ENCODE measurements at regions not wholly inside any gene's neighbourhood (a gene's known extent, or its start where the extent isn't known, plus 50 kb on each side); places are given as distances from the start of the nearest gene placed in this dataset.
"Not testable (repeated sequence)": the region's sequence is repeated elsewhere in the genome, so short reads cannot be mapped to it uniquely, and the experiment has no call there.

DNA sequence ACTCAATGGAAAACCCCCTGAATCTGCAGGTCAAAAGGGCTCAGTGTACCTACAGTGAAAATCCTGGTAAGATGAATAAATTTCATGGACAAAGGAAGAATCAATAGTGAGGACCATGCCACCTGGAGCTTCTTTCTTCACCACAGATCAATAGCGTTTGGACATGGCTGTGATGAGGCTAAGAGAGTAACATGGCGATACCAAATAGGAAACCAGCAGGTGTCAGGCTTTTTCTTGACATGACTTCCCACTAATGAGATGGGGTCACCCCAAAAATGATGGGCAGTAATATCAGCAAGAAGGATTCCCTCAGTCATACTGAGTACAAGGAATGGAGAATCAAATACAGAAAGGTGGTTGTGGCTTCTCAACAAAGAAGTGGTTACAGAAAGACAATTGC, 208.5 kb upstream of the PLPPR1 start:
- no peak for DNase-seq

DNA sequence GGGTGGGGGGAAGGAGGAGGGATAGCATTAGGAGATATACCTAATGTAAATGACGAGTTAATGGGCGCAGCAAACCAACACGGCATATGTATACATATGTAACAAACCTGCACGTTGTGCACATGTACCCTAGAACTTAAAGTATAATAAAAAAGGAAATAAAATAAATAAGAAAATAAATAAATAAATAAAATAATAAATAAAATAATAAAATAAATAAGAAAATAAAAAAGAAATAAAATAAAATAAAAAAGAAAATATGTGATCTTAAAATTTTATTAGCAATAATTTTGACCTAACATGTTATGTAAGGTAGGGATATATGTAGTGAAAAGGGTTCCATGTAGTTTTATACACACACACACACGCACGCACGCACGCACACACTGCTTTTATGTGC, 195.5 kb upstream of the PLPPR1 start:
- DNase-seq: not testable (repeated sequence)

DNA sequence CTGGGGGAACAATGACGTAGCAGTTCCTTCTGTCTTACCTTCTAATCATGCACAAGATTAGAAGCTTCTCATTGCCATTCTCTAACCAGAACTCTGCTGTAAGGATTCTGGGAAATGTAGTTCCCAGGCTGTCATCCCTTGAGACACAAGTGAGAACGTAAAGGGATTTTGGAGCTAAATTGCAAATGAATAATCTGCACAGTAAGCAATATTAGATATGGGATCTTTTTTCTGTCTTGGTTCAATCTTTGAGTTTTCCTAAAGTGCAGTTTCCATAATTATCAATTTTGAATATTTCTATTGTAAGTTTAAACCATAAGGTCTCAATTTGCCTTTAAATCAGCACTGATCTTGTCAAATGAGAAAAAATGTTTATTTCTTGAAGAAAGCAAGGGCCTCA, 189.7 kb upstream of the PLPPR1 start:
- no peak for DNase-seq

DNA sequence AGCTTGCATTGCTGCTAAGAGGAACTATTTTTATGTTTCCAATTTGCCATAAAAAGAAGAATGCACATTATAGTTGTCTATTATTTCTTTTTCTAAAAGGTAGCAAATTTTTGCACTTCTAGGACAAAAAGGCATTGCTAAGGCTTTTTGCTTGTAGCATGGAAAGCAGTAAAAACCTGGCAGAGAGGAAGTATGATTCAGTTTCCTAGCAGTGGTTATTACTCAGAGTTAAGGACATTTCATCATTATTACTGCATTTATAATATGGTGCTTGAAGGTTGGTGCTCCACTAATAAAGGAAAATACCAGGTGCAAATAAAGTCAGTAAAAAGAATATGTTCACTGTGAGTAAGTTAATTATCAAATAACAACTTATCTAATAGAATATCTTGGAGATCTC, 179.8 kb upstream of the PLPPR1 start:
- DNase-seq: no peak

DNA sequence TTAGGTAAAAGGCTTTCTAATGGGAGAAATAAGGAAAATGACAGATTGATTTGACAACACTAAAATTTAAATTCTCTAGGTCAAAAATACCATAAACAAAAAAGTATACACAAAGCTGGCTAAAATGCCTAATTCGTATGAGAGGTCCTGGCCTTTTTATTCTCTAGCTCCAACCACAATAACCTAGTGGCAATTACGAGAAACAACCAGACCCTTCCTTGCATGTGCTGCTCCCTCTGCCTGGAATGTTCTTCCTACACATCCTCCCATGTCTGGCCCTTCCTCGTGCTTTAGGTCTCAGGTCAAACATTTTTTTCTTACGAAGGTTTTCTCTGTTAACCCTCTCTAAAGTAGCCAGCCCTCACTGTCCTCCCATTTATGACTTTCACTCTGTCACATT, 176.4 kb upstream of the PLPPR1 start:
- DNase-seq: no peak

DNA sequence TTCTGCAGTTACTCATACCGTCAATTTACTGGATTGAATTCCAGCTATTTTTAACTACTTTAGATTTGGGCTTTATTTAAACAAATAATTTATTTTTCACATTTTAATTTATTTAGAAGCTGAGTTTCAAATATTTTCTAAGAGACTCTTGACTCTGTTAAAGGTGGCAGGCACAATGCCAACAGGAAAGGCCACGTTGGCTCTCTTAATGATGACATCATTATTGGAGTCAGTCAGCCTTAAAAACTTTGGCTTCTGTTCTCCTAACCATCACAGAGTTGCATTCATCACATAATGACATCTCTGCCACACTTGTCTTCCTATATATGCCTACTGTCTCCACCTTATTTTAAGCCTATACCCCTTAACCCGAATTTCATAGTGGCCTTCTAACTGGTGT, 172.3 kb upstream of the PLPPR1 start:
- DNase-seq: no peak

DNA sequence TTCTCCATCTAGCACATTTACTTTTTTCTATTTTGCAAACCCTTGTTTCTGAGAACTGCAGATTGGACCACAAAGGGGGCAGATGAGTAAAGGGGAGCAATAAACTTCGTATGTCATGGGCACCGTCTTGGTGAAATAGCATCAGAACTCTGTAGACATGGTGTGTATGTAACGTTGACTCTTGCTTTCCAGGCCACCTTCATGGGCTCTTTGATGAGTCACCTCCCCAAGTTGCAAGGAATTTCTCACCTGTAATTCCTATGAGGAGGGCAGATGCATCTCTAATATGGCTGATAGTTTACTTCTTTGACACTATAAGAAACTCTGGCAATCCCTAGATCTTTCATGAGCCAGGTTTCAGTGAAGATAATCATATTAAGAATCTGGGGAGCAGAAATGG, 163.4 kb upstream of the PLPPR1 start:
- DNase-seq: no peak

DNA sequence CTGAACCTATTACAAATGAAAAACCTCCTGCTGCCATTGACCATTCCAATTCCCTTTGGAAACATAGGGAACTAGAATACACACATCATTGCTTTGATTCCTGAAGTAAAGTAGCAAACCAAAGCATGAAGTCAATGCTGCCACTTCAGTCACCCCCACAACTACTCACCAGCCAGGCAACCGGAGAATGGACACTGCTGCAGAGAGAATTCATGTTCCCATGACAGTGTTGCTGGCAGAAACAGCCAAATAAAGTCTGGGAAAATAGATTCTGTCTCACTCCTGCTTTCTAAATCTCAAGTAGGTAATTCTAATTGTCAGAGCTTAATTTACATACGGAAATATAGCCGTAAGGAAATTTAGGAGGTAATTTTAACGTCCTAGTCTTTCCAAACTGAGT, 162.9 kb upstream of the PLPPR1 start:
- DNase-seq: no peak

DNA sequence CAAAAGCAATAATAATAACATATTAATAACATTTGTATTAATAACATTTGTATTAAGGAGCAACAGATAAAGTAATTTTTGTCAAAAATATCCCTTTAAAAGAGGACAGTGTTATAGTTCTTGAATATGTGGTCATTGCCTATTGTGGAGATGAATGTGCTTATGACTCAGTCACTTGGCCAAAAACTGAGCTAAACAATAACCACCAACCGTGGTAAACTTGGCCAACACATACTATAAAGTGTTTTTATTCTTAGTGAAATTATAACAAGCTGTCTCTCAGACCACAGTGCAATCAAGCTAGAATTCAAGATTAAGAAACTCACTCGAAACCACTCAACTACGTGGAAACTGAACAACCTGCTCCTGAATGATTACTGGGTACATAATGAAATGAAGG, 159.2 kb upstream of the PLPPR1 start:
- no peak for DNase-seq

DNA sequence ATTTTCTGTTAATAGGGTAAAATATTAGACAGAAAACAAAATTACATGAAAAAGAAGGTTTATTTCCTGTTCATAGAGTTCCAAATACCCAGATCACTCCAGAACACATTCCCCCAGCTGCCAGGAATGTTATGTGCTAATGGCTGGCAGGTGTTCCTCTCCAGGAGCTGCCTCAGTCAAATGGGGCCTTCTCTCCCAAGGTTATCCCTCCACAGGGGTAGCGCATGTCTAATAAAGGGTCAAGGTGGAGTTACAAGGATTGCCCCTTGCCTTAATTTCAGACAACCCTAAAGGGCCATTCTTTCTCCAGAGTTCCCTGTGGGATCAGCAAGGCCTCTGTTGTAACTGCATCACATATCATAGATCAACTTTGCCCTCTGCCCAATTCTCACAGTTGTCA, 148.6 kb upstream of the PLPPR1 start:
- no peak for DNase-seq

DNA sequence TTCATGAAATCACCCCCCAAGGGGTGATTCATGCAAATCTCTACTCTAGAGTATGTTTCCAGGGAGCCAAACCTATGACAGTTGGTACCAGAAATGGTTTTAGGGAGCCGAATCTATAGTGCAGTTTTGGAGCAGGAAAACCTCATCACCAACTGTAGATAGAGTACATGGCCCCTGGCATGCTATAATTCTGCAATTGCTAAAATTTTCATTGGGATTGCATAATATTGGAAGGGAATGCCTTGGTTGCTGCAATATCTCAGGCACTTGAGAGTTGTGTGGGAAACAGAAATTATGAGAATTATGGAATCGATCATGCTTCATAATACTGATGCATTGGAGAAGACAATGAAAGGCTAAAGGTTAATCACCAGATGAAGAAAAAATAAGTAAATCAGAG, 148.2 kb upstream of the PLPPR1 start:
- no peak for DNase-seq

DNA sequence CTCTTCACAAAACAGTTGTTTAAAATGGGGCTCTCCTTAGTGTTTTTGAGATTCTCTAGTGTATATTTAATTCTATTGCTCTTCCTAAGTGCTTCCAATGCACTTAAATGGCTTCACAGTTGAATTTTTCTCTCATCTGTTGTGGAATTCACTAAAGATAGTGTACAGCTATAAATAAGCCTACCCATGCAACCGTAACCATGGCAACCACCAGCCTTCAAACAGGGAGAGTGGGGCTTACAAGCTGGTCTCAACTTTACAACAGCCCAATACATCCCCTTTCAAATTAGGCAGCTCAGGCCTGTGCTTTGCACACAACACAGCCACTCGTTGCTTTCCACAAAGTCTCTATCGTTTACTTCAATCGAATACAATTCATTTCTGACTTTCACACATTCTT, 144.0 kb upstream of the PLPPR1 start:
- DNase-seq: no peak

DNA sequence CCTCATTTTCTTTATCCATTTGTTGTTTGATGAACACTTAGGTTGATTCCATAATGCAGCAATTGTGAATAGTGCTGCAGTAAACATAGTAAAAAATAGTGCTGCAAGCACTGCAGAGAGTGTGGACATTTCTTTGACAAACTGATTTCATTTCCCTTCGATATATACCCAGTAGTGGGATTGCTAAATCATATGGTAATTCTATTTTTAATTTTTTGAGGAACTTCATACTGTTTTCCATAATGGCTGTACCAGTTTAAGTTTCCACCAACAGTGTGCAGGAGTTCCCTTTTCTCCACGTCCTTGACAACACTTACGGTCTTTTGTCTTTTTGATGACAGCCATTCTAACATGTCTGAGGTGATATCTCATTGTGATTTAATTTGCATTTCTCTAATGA, 138.2 kb upstream of the PLPPR1 start:
- DNase-seq: no peak

DNA sequence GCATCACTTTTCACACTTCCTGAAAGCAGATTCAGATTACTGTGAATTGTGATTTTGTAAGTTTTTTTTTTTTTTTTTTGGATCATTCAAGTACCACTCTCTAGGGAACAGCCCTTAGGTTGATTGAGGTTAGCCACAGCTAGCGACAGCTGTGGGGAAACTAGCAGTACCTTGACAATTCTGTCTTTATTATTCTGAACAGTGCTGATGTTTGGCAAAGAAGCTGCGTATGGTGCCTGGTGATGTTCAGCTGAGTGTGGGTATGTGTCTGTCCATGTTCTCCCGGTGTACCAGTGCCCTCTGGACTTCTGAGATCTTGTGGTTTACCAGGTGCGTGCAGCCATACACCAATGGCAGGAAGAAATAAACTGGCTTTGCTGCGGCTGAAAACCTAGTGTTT, 117.3 kb upstream of the PLPPR1 start:
- no peak for DNase-seq

DNA sequence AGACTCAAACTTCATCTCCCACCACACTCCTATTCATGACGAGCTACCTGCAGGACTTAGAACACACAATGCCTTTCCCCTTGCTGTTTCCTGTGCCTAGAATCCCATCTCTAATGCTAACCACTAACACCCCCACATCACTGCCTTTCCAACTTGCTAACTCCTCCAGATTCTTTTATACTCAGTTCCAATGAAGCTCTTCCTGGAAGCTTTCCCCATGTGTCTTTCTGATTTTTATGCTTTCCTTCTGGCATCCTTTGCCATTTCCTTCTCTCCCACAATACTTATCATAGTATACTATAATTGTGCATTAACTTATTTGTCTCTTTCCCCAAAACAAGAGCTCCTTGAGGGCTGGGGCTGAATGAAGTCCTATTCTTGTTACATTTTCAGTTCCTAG, 115.3 kb upstream of the PLPPR1 start:
- DNase-seq: no peak

DNA sequence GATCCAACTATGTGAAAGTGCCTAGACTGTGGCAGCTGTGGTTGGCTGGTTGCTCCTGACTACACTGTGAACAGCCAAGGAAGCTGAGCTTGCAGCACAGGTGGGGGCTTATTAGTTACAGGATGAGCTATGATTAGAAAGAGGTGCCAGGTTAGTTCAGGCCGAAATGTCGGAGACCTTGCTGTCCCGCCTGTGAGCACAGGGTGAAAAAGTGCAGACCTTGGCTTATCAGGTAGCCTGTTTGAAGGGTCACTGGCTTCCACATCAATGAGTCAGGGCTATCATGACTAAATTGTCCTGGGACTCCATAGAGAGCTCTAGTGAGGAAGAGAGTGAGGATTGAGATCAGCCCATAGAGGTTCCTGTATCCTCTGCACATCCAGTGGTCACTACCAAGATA, 114.3 kb upstream of the PLPPR1 start:
- DNase-seq: no peak

DNA sequence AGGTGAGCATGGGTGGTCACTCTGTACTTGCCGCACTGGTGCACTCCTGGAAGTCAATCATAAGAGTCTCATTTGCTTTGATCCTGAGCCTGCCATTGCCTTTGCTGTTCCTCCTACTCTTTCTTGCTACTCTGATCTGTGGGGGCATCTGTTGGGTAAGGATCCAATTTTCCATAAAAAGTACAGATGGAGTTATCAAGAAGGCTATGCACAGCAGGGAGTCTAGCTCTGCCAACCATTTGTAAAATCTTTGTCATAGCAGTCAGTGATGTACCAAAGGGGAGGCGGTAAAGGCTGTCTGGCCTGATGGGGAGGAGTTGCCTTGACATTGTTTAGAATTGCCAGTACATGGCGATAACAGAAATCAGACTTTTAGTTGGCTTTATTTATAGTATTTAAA, 109.0 kb upstream of the PLPPR1 start:
- DNase-seq: no peak

DNA sequence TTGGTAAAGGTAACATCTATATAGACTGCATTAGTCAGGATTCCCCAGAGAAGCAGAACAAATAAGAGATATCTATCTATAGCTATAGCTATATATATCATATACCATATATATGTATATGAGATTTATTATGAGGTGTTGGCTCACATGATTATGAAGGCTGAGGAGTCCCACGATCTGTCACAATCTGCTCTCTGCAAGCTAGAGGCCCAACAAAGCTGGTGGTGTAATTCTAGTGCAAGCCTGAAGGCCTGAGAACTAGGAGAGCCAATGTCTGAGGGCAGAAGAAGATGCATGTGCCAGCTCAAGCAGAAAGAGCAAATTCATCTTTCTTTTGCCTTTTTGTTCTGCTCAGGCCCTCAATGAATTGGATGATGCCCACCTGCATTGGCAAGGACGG, 102.2 kb upstream of the PLPPR1 start:
- DNase-seq: no peak

DNA sequence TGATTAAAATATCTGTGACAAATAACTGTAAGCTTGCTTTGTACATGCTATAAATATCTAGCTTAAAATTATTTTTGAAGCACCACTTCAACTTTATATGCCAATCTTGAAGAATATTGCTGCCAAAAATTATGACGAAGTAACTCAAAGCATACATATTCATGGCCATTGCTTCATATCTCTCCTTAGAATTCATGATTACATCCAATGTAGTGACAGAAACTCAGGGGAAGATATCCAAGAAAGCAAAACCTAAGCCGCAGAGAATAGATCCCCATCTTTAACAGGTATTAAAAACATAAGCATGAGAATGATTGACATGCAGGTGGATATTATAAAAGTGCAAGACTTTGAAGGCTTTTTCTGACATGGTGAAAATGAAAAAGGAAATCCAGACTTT, 100.8 kb upstream of the PLPPR1 start:
- no peak for DNase-seq

DNA sequence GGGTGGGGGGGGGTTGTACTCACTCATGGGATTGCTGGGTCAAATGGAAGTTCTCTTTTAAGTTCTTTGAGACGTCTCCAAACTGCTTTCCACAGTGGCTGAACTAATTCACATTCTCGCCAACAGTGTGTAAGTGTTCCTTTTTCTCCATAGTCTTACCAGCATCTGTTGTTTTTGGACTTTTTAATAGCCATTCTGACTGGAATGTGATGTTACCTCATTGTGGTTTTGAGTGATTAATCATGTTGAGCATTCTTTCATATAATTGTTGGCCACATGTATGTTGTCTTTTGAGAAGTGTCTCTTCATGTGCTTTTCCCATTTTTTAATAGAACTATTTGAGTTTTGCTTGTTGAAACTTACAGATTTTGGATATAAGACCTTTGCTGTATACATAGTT, 94.9 kb upstream of the PLPPR1 start:
- no peak for DNase-seq

DNA sequence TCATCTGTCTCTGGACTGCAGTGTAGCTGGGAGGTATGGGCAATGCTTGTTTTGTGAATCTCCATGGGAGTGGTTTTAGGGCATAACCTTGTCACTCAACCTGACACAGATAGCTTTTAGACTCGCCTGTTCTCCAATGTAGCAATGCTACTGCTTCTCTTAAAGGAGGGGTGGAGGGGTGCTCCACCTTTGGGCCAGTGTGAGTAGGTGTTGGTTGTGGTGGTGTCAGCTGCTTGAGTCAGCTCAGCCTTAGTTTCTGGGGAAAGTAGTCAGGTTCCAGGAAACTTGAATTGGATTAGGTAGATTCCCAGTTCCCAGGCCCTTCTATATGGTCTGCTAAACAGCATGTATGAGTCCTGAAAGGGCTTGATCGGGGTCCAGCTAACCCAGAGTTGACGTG, 91.1 kb upstream of the PLPPR1 start:
- DNase-seq: no peak

DNA sequence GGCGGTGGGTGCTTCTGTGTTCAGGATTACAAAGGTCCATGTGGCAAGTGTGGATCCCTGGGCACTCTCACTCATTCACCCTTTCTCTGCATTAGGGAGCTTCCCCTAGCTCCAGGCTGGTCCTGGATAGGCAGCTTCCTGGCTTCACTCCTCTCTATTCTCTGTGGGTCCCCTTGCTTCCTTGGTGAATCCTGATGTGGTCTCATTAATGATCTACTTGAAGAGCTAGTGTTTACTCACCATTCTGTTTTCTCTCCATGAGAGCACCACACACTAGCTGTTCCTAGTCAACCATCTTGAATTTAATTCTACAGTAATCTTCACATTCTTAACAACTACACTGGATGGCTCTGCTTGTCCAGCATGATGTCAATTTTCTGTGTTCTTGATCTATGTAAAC, 90.0 kb upstream of the PLPPR1 start:
- DNase-seq: no peak

DNA sequence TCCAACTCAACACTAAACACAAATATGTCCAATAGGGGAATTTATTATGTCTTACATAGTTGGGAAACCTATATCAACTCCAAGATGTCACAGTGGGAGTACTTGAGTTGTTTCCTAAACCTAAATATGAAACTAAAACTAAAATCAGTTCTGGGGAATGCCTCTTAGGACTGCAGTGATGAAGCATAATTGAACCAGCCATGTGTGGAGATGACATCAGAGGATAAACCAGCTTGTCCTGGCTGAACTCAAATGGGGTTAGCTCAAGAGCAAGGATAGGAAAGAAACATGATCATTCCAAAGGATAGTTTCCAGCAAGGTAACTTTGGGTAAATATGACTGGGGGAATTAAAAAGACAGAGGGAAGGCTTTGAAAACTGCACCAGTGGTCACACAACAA, 88.9 kb upstream of the PLPPR1 start:
- no peak for DNase-seq

DNA sequence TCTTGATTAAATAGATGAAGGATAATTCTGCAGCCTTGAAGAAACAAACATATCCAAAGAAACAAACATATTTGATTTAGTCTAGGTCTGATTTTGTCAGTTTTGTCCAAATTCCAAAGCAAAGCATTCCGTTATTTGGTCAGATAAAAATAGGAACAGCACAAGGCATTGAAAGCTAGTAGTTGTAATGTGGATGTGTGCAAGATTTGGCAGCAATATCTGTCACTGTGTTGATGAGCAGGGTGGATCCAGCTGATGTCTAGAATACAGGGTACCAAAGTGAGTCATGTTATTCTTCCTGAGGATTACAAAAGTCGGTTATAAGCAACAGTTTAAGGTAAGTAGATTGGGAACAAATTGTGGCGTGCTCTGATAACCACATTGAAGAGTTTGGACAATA, 69.3 kb upstream of the PLPPR1 start:
- DNase-seq: no peak
